Astrocyte of the spinal cord (primary cell): ENCODE measurements at regions not wholly inside any gene's neighbourhood (a gene's known extent, or its start where the extent isn't known, plus 50 kb on each side); places are given as distances from the start of the nearest gene placed in this dataset.

Source experiments
- DNase-seq: peaks from one replicate; pipeline ENCODE4 v3.0.0; 2011; ENCODE audit warnings: low read depth, low spot score
- H3K4me3 ChIP-seq: 2 replicates; pipeline ENCODE4 v1.5.1; 2011; ENCODE audit warnings: low read depth, mild to moderate bottlenecking, low read length, moderate library complexity
- CTCF ChIP-seq: IDR thresholded peaks from 2 replicates; pipeline ENCODE4 v1.5.1; 2012; ENCODE audit warnings: low read depth, mild to moderate bottlenecking, low read length, inconsistent platforms
- in situ Hi-C: cut with HindIII; loops from 2 replicates; pipeline ENCODE4 v1.10.0; 2017; ENCODE audit warnings: low sequenced_read_pairs

GRCh38 chr21:39118061-39118460, 65.2 kb downstream of the PSMG1 start:
- H3K4me3 ChIP-seq = no peak overlapping the region
- in situ Hi-C loops = no loop called here
- no peak for TF ChIP-seq CTCF
- no peak for DNase-seq

- no peak overlapping the region for H3K4me3 ChIP-seq
- in situ Hi-C loops = no loop called here
- DNase-seq = no peak
- TF ChIP-seq CTCF = no peak
Measured at GRCh38 chr21:39117440-39117970, 65.7 kb downstream of the PSMG1 start.

GRCh38 chr21:39116761-39117439, 66.4 kb downstream of the PSMG1 start:
- DNase-seq = no peak
- H3K4me3 ChIP-seq = no peak overlapping the region
- in situ Hi-C loops = no loop called here
- no peak for TF ChIP-seq CTCF

DNA sequence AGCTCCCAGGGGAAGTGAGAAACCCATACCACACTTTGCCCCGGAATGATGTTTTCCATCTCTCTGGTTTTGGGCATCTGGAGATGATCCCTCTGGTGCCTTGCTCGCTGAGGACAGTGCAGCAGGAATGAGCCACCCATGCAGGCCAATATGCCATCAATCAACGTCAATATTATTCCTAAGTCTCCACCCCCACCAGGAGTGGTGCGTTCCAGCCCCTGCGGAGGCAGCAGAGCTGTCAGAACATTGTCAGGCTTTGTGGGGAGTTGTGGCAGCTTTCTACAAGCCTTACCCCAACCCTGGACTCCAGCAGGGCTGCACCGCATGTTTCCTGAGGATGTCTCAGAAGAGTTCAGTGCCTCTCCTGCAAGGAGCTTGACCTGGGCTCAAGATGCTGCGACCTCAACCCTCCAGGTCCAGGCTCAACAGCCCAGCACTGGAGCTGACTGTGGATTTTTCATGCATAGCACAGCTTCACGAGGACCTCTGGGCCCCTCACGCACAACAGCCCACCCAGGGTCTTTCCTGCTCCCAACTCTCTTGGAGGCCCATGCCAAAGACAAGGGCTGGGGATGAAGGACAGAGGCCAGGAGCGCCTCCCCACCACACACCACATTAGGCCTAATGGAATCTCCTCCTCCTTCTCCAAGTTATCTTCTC, 67.5 kb downstream of the PSMG1 start:
- TF ChIP-seq CTCF = peak; percentile 7
- H3K4me3 ChIP-seq = no peak overlapping the region
- in situ Hi-C loops = no loop called here
- DNase-seq = no peak

- no peak overlapping the region for H3K4me3 ChIP-seq
- in situ Hi-C loops = no loop called here
- TF ChIP-seq CTCF = no peak
- DNase-seq = peak; percentile 87
Measured at GRCh38 chr21:39114871-39115575, 68.2 kb downstream of the PSMG1 start.

GRCh38 chr21:39111931-39112550, 71.2 kb downstream of the PSMG1 start:
- DNase-seq = peak; percentile 36
- TF ChIP-seq CTCF = no peak
- H3K4me3 ChIP-seq = no peak overlapping the region
- in situ Hi-C loops = no loop called here
